ENCODE measurements at regions not wholly inside any gene's neighbourhood (a gene's known extent, or its start where the extent isn't known, plus 50 kb on each side); places are given as distances from the start of the nearest gene placed in this dataset.

GRCh38 chr4:137707102-137707620 lies 174.9 kb upstream of the PCDH18 start:
- TF ChIP-seq, protein P1, sequence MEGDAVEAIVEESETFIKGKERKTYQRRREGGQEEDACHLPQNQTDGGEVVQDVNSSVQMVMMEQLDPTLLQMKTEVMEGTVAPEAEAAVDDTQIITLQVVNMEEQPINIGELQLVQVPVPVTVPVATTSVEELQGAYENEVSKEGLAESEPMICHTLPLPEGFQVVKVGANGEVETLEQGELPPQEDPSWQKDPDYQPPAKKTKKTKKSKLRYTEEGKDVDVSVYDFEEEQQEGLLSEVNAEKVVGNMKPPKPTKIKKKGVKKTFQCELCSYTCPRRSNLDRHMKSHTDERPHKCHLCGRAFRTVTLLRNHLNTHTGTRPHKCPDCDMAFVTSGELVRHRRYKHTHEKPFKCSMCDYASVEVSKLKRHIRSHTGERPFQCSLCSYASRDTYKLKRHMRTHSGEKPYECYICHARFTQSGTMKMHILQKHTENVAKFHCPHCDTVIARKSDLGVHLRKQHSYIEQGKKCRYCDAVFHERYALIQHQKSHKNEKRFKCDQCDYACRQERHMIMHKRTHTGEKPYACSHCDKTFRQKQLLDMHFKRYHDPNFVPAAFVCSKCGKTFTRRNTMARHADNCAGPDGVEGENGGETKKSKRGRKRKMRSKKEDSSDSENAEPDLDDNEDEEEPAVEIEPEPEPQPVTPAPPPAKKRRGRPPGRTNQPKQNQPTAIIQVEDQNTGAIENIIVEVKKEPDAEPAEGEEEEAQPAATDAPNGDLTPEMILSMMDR (IDR thresholded peaks at IDR 0.05 in 8 of 11, conservative IDR thresholded peaks at IDR 0.05 in 3 of 11): no peak
- TF ChIP-seq POLR2AphosphoS5 (IDR thresholded peaks at IDR 0.05): no peak
- no peak for TF ChIP-seq POLR2A (IDR thresholded peaks at IDR 0.05)
